MM.1S (cell line): ENCODE measurements at regions not wholly inside any gene's neighbourhood (a gene's known extent, or its start where the extent isn't known, plus 50 kb on each side); places are given as distances from the start of the nearest gene placed in this dataset.

Experiments used
- DNase-seq: peaks from one replicate; pipeline ENCODE4 v3.0.0-alpha.2; 2015
- H2AFZ ChIP-seq: fragments of 300-600 bp; sonication (generic); 2 replicates; pipeline ENCODE4 v1.6.0; 2016; ENCODE audit warnings: antibody characterized with exemption, low read length
- H3F3A ChIP-seq: fragments of 300-600 bp; sonication (generic); 2 replicates; pipeline ENCODE4 v1.6.1; 2016; ENCODE audit warnings: mild to moderate bottlenecking, antibody characterized with exemption, low read length, moderate library complexity, mixed read lengths; ENCODE audit not compliant: insufficient read depth
- H3K27ac ChIP-seq: fragments of 300-600 bp; sonication (generic); 2 replicates; pipeline ENCODE4 v1.5.1; 2016; ENCODE audit warnings: mild to moderate bottlenecking, low read length
- H3K27me3 ChIP-seq: fragments of 300-600 bp; sonication (generic); replicated peaks from 2 replicates; pipeline ENCODE4 v1.6.0; 2016; ENCODE audit warnings: low read length; ENCODE audit not compliant: insufficient read depth
- H3K36me3 ChIP-seq: fragments of 300-600 bp; sonication (generic); replicated peaks from 2 replicates; pipeline ENCODE4 v1.6.1; 2016; ENCODE audit warnings: mild to moderate bottlenecking, low read length, mixed read lengths; ENCODE audit not compliant: insufficient read depth
- H3K4me1 ChIP-seq: fragments of 300-600 bp; sonication (generic); 2 replicates; pipeline ENCODE4 v1.6.1; 2016; ENCODE audit warnings: low read length, mixed read lengths
- H3K4me2 ChIP-seq: fragments of 300-600 bp; sonication (generic); 2 replicates; pipeline ENCODE4 v1.6.0; 2016; ENCODE audit warnings: low read depth, low read length
- H3K4me3 ChIP-seq: fragments of 300-600 bp; sonication (generic); 2 replicates; pipeline ENCODE4 v1.5.1; 2016; ENCODE audit warnings: low read length, mixed read lengths
- H3K79me2 ChIP-seq: fragments of 300-600 bp; sonication (generic); 2 replicates; pipeline ENCODE4 v1.6.1; 2016; ENCODE audit warnings: mixed run types, low read length, mixed read lengths
- H3K9ac ChIP-seq: fragments of 300-600 bp; sonication (generic); 2 replicates; pipeline ENCODE4 v1.6.1; 2016; ENCODE audit warnings: low read length, mixed read lengths
- H3K9me2 ChIP-seq: fragments of 300-600 bp; sonication (generic); replicated peaks from 2 replicates; pipeline ENCODE4 v1.6.1; 2016; ENCODE audit warnings: mild to moderate bottlenecking, low read length, mixed read lengths; ENCODE audit not compliant: insufficient read depth
- H3K9me3 ChIP-seq: fragments of 300-600 bp; sonication (generic); replicated peaks from 2 replicates; pipeline ENCODE4 v1.6.1; 2016; ENCODE audit warnings: mild to moderate bottlenecking, low read length, mixed read lengths; ENCODE audit not compliant: insufficient read depth
- H4K20me1 ChIP-seq: fragments of 300-600 bp; sonication (generic); 2 replicates; pipeline ENCODE4 v1.6.1; 2016; ENCODE audit warnings: mild to moderate bottlenecking, low read length, moderate library complexity, mixed read lengths; ENCODE audit not compliant: insufficient read depth
- CTCF ChIP-seq: fragments of 300-600 bp; sonication (generic); IDR thresholded peaks from 2 replicates; pipeline ENCODE4 v1.5.1; 2016; ENCODE audit warnings: antibody characterized with exemption, low read length, mixed read lengths
- EZH2 ChIP-seq: fragments of 300-600 bp; sonication (generic); optimal IDR thresholded peaks from 2 replicates; pipeline ENCODE3; 2017; ENCODE audit warnings: low read depth, mild to moderate bottlenecking, antibody characterized with exemption, low read length, mixed read lengths
- EZH2phosphoT487 ChIP-seq: fragments of 300-600 bp; sonication (generic); IDR thresholded peaks from 2 replicates; pipeline ENCODE4 v1.6.1; 2018; ENCODE audit warnings: antibody characterized with exemption, low read length

GRCh38 chr5:163661360-163661759 lies 155.9 kb downstream of the MAT2B start:
- no peaks in the 10 kb centered on the region for H3K27me3 ChIP-seq
- no peak for TF ChIP-seq CTCF
- no peak for TF ChIP-seq EZH2phosphoT487
- no peak for TF ChIP-seq EZH2
- no peaks in the 10 kb centered on the region for H3F3A ChIP-seq
- no peaks in the 10 kb centered on the region for H3K36me3 ChIP-seq
- no peaks in the 10 kb centered on the region for H3K9me3 ChIP-seq
- H3K4me3 ChIP-seq = no peak overlapping the region
- no peak overlapping the region for H3K9ac ChIP-seq
- no peak overlapping the region for H2AFZ ChIP-seq
- H3K79me2 ChIP-seq = no peaks in the 10 kb centered on the region
- H4K20me1 ChIP-seq = no peaks in the 10 kb centered on the region
- no peak for DNase-seq
- no peak overlapping the region for H3K27ac ChIP-seq
- no peak overlapping the region for H3K4me2 ChIP-seq
- H3K9me2 ChIP-seq = no peaks in the 10 kb centered on the region
- no peaks in the 10 kb centered on the region for H3K4me1 ChIP-seq

- Histone ChIP-seq H3K27me3 (no peaks in the 10 kb centered on the region), H4K20me1 (no peaks in the 10 kb centered on the region), H2AFZ (no peak overlapping the region), H3K27ac (no peak overlapping the region), H3F3A (no peaks in the 10 kb centered on the region), H3K9me2 (no peaks in the 10 kb centered on the region), H3K4me2 (no peak overlapping the region), H3K9me3 (no peaks in the 10 kb centered on the region), H3K4me3 (no peak overlapping the region), H3K4me1 (no peaks in the 10 kb centered on the region), H3K36me3 (no peaks in the 10 kb centered on the region), H3K9ac (no peak overlapping the region), H3K79me2 (no peaks in the 10 kb centered on the region)
- TF ChIP-seq EZH2phosphoT487 (no peak), CTCF (no peak), EZH2 (no peak)
- DNase-seq = no peak
Measured at GRCh38 chr5:163670036-163670435, 164.6 kb downstream of the MAT2B start.

- Histone ChIP-seq H3K36me3 (no peaks in the 10 kb centered on the region), H3K9me3 (no peaks in the 10 kb centered on the region), H3K27ac (no peak overlapping the region), H3K4me3 (no peak overlapping the region), H3K4me1 (no peaks in the 10 kb centered on the region), H3K4me2 (no peak overlapping the region), H2AFZ (no peak overlapping the region), H4K20me1 (no peaks in the 10 kb centered on the region), H3K27me3 (no peaks in the 10 kb centered on the region), H3F3A (no peaks in the 10 kb centered on the region), H3K9ac (no peak overlapping the region), H3K9me2 (no peaks in the 10 kb centered on the region), H3K79me2 (no peaks in the 10 kb centered on the region)
- TF ChIP-seq CTCF (no peak), EZH2 (no peak), EZH2phosphoT487 (no peak)
- no peak for DNase-seq
Measured at GRCh38 chr5:163677092-163677491, 171.7 kb downstream of the MAT2B start.
